GM13976 (cell line): ENCODE measurements at regions not wholly inside any gene's neighbourhood (a gene's known extent, or its start where the extent isn't known, plus 50 kb on each side); places are given as distances from the start of the nearest gene placed in this dataset.

Experiments
- DNase-seq: peaks from one replicate; pipeline ENCODE4 v3.0.0; 2012; ENCODE audit warnings: low spot score
- CTCF ChIP-seq: IDR thresholded peaks from 2 replicates; pipeline ENCODE4 v1.5.1; 2012; ENCODE audit warnings: borderline replicate concordance, mild to moderate bottlenecking; ENCODE audit not compliant: insufficient read depth; ENCODE audit errors: extremely low read depth, missing control alignments, control extremely low read depth
- in situ Hi-C: fragments of 300-500 bp; cut with MboI; formaldehyde crosslinking; loops from one replicate; pipeline ENCODE4 v1.12.0; 2022; ENCODE audit warnings: low sequenced_read_pairs, mixed read lengths, inconsistent platforms; ENCODE audit not compliant: unreplicated experiment

GRCh38 chr2:118548880-118549488 is 298.5 kb downstream of the EN1 start:
- in situ Hi-C loops: no loop called here

GRCh38 chr2:118539290-118539689 is 308.2 kb downstream of the EN1 start:
- TF ChIP-seq CTCF: peak; percentile 16
- in situ Hi-C loops: no loop called here
- no peak for DNase-seq

More at GRCh38 chr2:118548880-118549488, 298.5 kb downstream of the EN1 start:
- DNase-seq: no peak
- no peak for TF ChIP-seq CTCF

- TF ChIP-seq CTCF: no peak
- in situ Hi-C loops: no loop called here
- no peak for DNase-seq
Observed at GRCh38 chr2:118536306-118536705, 311.1 kb downstream of the EN1 start.

GRCh38 chr2:118535818-118536212 is 311.6 kb downstream of the EN1 start:
- in situ Hi-C loops: no loop called here
- no peak for TF ChIP-seq CTCF
- no peak for DNase-seq

GRCh38 chr2:118535171-118535817 is 312.2 kb downstream of the EN1 start:
- in situ Hi-C loops: no loop called here
- no peak for DNase-seq
- no peak for TF ChIP-seq CTCF

- DNase-seq: no peak
- in situ Hi-C loops: no loop called here
- no peak for TF ChIP-seq CTCF
Observed at GRCh38 chr2:118530976-118531375, 316.5 kb downstream of the EN1 start.
